GM12872 (cell line): ENCODE measurements at regions not wholly inside any gene's neighbourhood (a gene's known extent, or its start where the extent isn't known, plus 50 kb on each side); places are given as distances from the start of the nearest gene placed in this dataset.

Experiments
- CTCF ChIP-seq: IDR thresholded peaks from 3 replicates; pipeline ENCODE4 v1.5.1; 2011; ENCODE audit warnings: low read depth, mild to moderate bottlenecking, low read length, moderate library complexity; ENCODE audit not compliant: insufficient read depth

GRCh38 chr13:76795701-76796695, 90.2 kb downstream of the KCTD12 start:
- TF ChIP-seq CTCF = no peak

- no peak for TF ChIP-seq CTCF
These were observed 93.4 kb downstream of the KCTD12 start for GRCh38 chr13:76792731-76793347.

- no peak for TF ChIP-seq CTCF
These were observed 95.0 kb downstream of the KCTD12 start for GRCh38 chr13:76790980-76791819.

GRCh38 chr13:76790526-76790925, 95.7 kb downstream of the KCTD12 start:
- no peak for TF ChIP-seq CTCF

- no peak for TF ChIP-seq CTCF
These were observed 102.4 kb downstream of the KCTD12 start for GRCh38 chr13:76783798-76784197.

GRCh38 chr13:76778853-76779252, 107.4 kb downstream of the KCTD12 start:
- TF ChIP-seq CTCF = no peak

GRCh38 chr13:76777096-76777495, 109.1 kb downstream of the KCTD12 start:
- no peak for TF ChIP-seq CTCF
